H1 (cell line): ENCODE measurements at regions not wholly inside any gene's neighbourhood (a gene's known extent, or its start where the extent isn't known, plus 50 kb on each side); places are given as distances from the start of the nearest gene placed in this dataset.

Source experiments
- GTF2F1 ChIP-seq: IDR thresholded peaks from 2 replicates; pipeline ENCODE4 v1.6.1; 2012; ENCODE audit warnings: low read depth, low read length, improper control_type of control experiment, borderline replicate concordance
- NRF1 ChIP-seq: IDR thresholded peaks from 2 replicates; pipeline ENCODE4 v1.6.1; 2011; ENCODE audit warnings: mild to moderate bottlenecking, low read depth, low read length, improper control_type of control experiment
- SIRT6 ChIP-seq: IDR thresholded peaks from one replicate; pipeline ENCODE4 v1.7.1; 2012; ENCODE audit warnings: low read length, inconsistent platforms
- TF ChIP-seq, protein P1 (sequence below): IDR thresholded peaks from 2 replicates; pipeline ENCODE4 v1.6.1; 2011; ENCODE audit warnings: low read depth, mild to moderate bottlenecking, low read length; ENCODE audit not compliant: insufficient read depth

- TF ChIP-seq, protein P1, sequence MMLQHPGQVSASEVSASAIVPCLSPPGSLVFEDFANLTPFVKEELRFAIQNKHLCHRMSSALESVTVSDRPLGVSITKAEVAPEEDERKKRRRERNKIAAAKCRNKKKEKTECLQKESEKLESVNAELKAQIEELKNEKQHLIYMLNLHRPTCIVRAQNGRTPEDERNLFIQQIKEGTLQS: no peak
- TF ChIP-seq SIRT6 (no peak), GTF2F1 (no peak), NRF1 (no peak)
These were observed 122.0 kb upstream of the ARID1B start (continued) for GRCh38 chr6:156654919-156655918.
